Activated CD4-positive, alpha-beta T cell treated with anti-CD3 and anti-CD28 coated beads, Interleukin-2, amount 10 ng/mL, durations not matched to agents 24 days and 14 days (primary cell): ENCODE measurements at regions not wholly inside any gene's neighbourhood (a gene's known extent, or its start where the extent isn't known, plus 50 kb on each side); places are given as distances from the start of the nearest gene placed in this dataset.

Source experiments
- DNase-seq: peaks from one replicate; pipeline ENCODE4 v3.0.0; 2022
- H3K27ac Mint-ChIP-seq: one replicate; pipeline ENCODE4 v1.8.0; 2022; ENCODE audit warnings: mild to moderate bottlenecking, mixed read lengths
- H3K27me3 Mint-ChIP-seq: one replicate; pipeline ENCODE4 v1.8.0; 2022; ENCODE audit warnings: mixed read lengths
- H3K36me3 Mint-ChIP-seq: one replicate; pipeline ENCODE4 v1.8.0; 2022; ENCODE audit warnings: low read depth, mild to moderate bottlenecking, mixed read lengths
- H3K4me1 Mint-ChIP-seq: one replicate; pipeline ENCODE4 v1.8.0; 2021; ENCODE audit warnings: mixed read lengths
- H3K4me3 Mint-ChIP-seq: one replicate; pipeline ENCODE4 v1.8.0; 2022; ENCODE audit warnings: mild to moderate bottlenecking, moderate library complexity, mixed read lengths
- H3K9me3 Mint-ChIP-seq: one replicate; pipeline ENCODE4 v1.8.0; 2021; ENCODE audit warnings: mixed read lengths
- intact Hi-C: fragments of 100-400 bp; cut with micrococcal nuclease; formaldehyde crosslinking; loops from one replicate; pipeline ENCODE4 v1.15.1; 2023

DNA sequence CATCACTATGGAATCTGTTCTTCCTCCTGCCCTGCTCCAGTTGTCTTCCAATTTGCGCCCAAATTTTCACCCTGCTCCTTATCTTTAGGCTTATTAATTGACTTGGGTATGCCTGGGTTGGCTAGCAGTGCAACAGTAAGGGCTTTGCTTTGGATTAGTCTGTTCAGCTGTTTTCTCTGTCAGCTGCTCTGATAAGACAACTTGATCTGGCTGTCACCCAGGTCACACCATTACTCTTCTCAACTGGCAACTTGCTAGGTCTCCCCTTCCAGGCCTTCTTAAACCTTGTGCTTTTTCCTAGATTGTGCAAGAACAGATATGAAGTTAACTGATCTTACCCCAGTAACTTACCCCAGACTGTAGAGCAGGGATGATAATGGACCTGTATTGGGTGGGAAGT lies 357.8 kb upstream of the LARGE1 start:
- intact Hi-C loops = no loop called here

DNA sequence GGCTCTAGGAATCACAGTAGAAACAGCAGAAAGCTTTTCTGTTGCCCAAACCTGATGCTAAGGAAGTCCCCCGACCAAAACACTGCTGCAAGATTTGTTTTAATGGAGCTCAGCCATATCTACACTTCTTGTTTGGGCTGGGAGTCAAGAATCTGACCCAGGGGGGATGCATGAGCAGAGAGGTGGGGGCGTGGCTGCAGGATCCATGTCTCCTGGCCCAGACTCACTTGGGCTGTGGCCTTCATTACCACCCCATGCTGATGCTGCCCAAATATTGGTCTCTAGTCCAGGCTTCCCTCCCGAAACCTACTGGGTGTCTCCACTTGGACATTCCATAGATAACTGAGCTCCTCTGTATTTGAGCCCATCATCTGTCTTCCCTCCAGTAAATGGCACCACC lies 361.5 kb upstream of the LARGE1 start:
- Mint-ChIP-seq H3K36me3 (no peaks in the 10 kb centered on the region), H3K4me1 (no peaks in the 10 kb centered on the region), H3K27me3 (no peaks in the 10 kb centered on the region), H3K4me3 (no peak overlapping the region), H3K9me3 (peaks cover 3% of the 10 kb centered on the region), H3K27ac (no peak overlapping the region)
- intact Hi-C loops = no loop called here
- DNase-seq = no peak

More for the DNA sequence above, 357.8 kb upstream of the LARGE1 start:
- Mint-ChIP-seq H3K4me1 (no peaks in the 10 kb centered on the region), H3K4me3 (no peak overlapping the region), H3K27ac (no peak overlapping the region), H3K27me3 (no peaks in the 10 kb centered on the region), H3K36me3 (no peaks in the 10 kb centered on the region), H3K9me3 (peaks cover 3% of the 10 kb centered on the region)
- DNase-seq = peak; percentile 6

- Mint-ChIP-seq H3K27me3 (no peaks in the 10 kb centered on the region), H3K27ac (no peak overlapping the region), H3K4me3 (no peak overlapping the region), H3K4me1 (no peaks in the 10 kb centered on the region), H3K9me3 (peaks cover 3% of the 10 kb centered on the region), H3K36me3 (no peaks in the 10 kb centered on the region)
- intact Hi-C loops = no loop called here
- DNase-seq = no peak
Observed at GRCh38 chr22:34283844-34284243, 363.6 kb upstream of the LARGE1 start.

- no peaks in the 10 kb centered on the region for H3K9me3 Mint-ChIP-seq
- no peak overlapping the region for H3K27ac Mint-ChIP-seq
- DNase-seq = no peak
- no peaks in the 10 kb centered on the region for H3K27me3 Mint-ChIP-seq
- no peak overlapping the region for H3K4me3 Mint-ChIP-seq
- H3K36me3 Mint-ChIP-seq = no peaks in the 10 kb centered on the region
- intact Hi-C loops = no loop called here
- no peaks in the 10 kb centered on the region for H3K4me1 Mint-ChIP-seq
Observed at GRCh38 chr22:34293324-34293723, 373.0 kb upstream of the LARGE1 start.

DNA sequence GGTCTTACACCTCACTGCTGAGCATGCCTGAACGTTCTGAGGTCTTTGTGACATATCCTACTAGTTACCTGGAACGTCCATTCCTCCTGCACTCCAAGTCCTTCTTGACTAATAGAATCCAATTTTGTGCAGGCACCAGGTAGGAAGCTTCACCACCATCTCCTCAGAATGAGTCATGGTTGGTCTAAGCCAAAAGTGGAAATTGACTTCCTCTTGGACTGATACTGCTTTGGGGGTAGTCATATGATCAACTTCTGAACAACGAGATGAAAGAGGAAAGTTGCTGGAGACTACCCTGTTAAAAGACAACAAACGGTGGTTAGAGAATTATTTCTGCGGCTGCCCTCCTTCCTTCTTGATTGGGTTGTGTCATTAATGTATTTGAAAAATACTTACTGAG lies 374.2 kb upstream of the LARGE1 start:
- Mint-ChIP-seq H3K4me1 (no peaks in the 10 kb centered on the region), H3K36me3 (no peaks in the 10 kb centered on the region), H3K9me3 (no peaks in the 10 kb centered on the region), H3K27me3 (no peaks in the 10 kb centered on the region), H3K4me3 (no peak overlapping the region), H3K27ac (no peak overlapping the region)
- intact Hi-C loops = no loop called here
- no peak for DNase-seq

DNA sequence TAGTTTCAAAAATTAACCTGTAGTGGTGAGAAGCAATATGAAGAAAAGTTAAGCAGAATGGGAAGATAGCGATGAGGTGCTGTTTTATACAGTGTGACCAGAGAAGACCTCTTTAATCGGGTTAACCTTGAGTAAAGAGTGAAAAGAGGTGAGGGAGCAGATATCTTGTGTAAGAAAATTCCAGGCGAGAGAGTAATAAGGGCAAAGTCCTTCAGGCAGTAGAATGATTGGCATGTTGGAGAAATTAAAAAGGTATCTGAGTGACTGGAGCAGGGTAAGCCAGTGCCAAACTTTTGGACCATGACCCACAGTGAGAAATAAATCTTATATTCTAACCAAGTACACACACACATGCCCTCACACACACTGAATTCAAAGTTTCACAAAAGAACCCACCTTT lies 374.7 kb upstream of the LARGE1 start:
- no peak for DNase-seq
- intact Hi-C loops = no loop called here
- Mint-ChIP-seq H3K27ac (no peak overlapping the region), H3K4me1 (no peaks in the 10 kb centered on the region), H3K9me3 (no peaks in the 10 kb centered on the region), H3K36me3 (no peaks in the 10 kb centered on the region), H3K27me3 (no peaks in the 10 kb centered on the region), H3K4me3 (no peak overlapping the region)

- H3K9me3 Mint-ChIP-seq = no peaks in the 10 kb centered on the region
- H3K27ac Mint-ChIP-seq = no peak overlapping the region
- no peak for DNase-seq
- no peaks in the 10 kb centered on the region for H3K4me1 Mint-ChIP-seq
- H3K36me3 Mint-ChIP-seq = no peaks in the 10 kb centered on the region
- H3K4me3 Mint-ChIP-seq = no peak overlapping the region
- intact Hi-C loops = no loop called here
- no peaks in the 10 kb centered on the region for H3K27me3 Mint-ChIP-seq
Observed at GRCh38 chr22:34296461-34296860, 376.2 kb upstream of the LARGE1 start.

DNA sequence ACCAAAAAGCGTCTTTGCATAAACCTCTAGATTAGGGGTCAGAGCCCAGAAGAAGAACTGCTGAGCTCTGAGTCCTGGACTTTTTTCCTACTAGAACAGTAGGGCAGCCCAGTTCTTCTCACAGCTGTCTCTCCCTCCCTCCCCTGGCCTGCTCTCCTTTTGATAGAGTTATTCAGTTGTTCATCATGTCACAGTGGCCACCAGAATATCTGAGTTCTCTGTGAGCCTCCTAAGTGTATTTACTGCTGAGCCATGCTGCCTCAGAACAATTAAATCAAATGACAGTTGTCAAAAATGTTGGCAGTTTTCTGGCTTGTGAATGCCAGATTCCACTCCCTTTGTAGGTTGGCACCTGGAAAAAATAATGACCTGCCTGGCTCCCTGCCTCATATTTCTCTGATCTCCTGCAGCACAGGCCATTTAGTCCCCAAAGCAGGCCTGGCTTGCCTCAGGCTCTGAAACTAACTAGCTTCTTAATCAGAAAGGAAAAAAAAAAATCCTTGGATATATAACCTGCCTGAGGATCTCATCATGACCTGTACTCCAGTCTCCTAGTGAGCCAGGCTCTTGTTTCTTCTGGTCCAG lies 377.4 kb upstream of the LARGE1 start:
- Mint-ChIP-seq H3K27ac (no peak overlapping the region), H3K9me3 (no peaks in the 10 kb centered on the region), H3K4me3 (no peak overlapping the region), H3K27me3 (no peaks in the 10 kb centered on the region), H3K36me3 (no peaks in the 10 kb centered on the region), H3K4me1 (no peaks in the 10 kb centered on the region)
- intact Hi-C loops = no loop called here
- DNase-seq = no peak

- Mint-ChIP-seq H3K36me3 (no peaks in the 10 kb centered on the region), H3K27me3 (no peaks in the 10 kb centered on the region), H3K4me3 (no peak overlapping the region), H3K4me1 (no peaks in the 10 kb centered on the region), H3K9me3 (no peaks in the 10 kb centered on the region), H3K27ac (no peak overlapping the region)
- no peak for DNase-seq
- intact Hi-C loops = no loop called here
Observed at GRCh38 chr22:34299496-34299895, 379.2 kb upstream of the LARGE1 start.

GRCh38 chr22:34301569-34301968 lies 381.3 kb upstream of the LARGE1 start:
- DNase-seq = no peak
- peaks cover 4% of the 10 kb centered on the region for H3K9me3 Mint-ChIP-seq
- no peak overlapping the region for H3K27ac Mint-ChIP-seq
- H3K4me3 Mint-ChIP-seq = no peak overlapping the region
- H3K27me3 Mint-ChIP-seq = no peaks in the 10 kb centered on the region
- no peaks in the 10 kb centered on the region for H3K4me1 Mint-ChIP-seq
- H3K36me3 Mint-ChIP-seq = no peaks in the 10 kb centered on the region
- intact Hi-C loops = no loop called here

DNA sequence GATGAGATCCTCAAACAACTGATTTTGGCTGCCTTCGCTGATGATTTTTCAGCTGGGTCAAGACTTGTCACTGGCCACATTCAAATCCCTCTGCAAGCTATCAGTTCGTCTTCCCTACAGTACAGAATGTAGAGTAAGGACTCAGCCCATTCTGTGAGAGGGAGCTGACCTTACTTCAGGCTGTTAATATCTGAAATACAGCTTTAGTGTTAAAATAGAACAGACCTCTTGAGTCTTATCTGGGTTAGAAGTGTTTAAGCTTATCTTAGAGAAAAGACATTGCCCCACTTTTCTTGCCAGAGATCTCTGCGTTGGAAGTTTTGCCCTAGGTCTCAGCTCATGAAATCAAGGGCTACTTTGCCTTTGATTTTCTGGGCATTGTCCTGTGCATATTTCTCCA lies 383.4 kb upstream of the LARGE1 start:
- peaks cover 11% of the 10 kb centered on the region for H3K9me3 Mint-ChIP-seq
- no peak for DNase-seq

GRCh38 chr22:34306361-34306760 lies 386.1 kb upstream of the LARGE1 start:
- H3K36me3 Mint-ChIP-seq = no peaks in the 10 kb centered on the region
- DNase-seq = no peak
- peaks cover 15% of the 10 kb centered on the region for H3K9me3 Mint-ChIP-seq
- intact Hi-C loops = no loop called here
- H3K4me3 Mint-ChIP-seq = no peak overlapping the region
- H3K27me3 Mint-ChIP-seq = no peaks in the 10 kb centered on the region
- no peak overlapping the region for H3K27ac Mint-ChIP-seq
- H3K4me1 Mint-ChIP-seq = no peaks in the 10 kb centered on the region

More for the DNA sequence above, 383.4 kb upstream of the LARGE1 start:
- Mint-ChIP-seq H3K4me3 (no peak overlapping the region), H3K36me3 (no peaks in the 10 kb centered on the region), H3K27me3 (no peaks in the 10 kb centered on the region), H3K27ac (no peak overlapping the region), H3K4me1 (no peaks in the 10 kb centered on the region)
- intact Hi-C loops = no loop called here

DNA sequence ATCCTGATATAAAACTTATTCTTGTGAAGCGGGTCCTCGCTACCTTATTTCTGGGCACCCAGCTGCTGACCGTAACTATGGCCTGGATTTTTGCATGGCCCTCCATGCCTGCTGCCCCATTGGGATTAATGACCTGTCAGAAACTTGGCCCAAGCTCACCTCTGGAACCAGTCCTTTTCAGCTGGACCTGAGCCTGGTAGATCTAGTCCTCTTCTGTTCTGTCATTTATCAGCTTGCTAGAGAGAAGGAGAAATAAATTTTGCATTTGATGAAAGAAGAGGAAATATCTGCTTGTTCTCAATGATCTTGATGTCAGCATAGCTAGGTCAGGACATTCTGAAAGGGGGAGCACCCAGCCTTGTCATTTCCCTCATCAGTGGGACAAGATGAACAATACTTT lies 387.8 kb upstream of the LARGE1 start:
- Mint-ChIP-seq H3K9me3 (peaks cover 16% of the 10 kb centered on the region), H3K27ac (no peak overlapping the region), H3K36me3 (no peaks in the 10 kb centered on the region), H3K27me3 (no peaks in the 10 kb centered on the region), H3K4me3 (no peak overlapping the region), H3K4me1 (no peaks in the 10 kb centered on the region)
- intact Hi-C loops = no loop called here
- no peak for DNase-seq

DNA sequence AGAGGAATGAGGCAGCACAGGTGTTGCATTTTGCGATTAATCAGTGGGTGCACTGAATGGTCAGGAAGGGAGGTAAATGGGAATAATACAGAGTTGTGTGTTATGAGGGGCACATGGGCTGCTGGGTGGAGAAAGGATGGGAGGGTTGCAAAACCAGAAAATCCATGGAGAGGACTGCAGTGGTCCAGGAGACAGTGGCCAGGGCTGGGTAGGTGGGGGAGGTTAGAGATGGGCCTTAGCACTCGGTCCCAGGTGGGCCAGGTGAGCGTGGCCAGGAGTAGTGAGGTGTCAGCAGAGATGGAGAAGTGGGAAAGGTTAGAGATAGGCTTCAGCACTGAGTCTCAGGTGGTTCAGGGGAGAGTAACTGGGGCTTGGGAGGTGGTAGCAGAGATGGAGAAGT lies 399.1 kb upstream of the LARGE1 start:
- no peak overlapping the region for H3K4me3 Mint-ChIP-seq
- no peaks in the 10 kb centered on the region for H3K36me3 Mint-ChIP-seq
- intact Hi-C loops = no loop called here
- no peak for DNase-seq
- no peaks in the 10 kb centered on the region for H3K27me3 Mint-ChIP-seq
- no peaks in the 10 kb centered on the region for H3K4me1 Mint-ChIP-seq
- H3K27ac Mint-ChIP-seq = no peak overlapping the region
- peaks cover 6% of the 10 kb centered on the region for H3K9me3 Mint-ChIP-seq

DNA sequence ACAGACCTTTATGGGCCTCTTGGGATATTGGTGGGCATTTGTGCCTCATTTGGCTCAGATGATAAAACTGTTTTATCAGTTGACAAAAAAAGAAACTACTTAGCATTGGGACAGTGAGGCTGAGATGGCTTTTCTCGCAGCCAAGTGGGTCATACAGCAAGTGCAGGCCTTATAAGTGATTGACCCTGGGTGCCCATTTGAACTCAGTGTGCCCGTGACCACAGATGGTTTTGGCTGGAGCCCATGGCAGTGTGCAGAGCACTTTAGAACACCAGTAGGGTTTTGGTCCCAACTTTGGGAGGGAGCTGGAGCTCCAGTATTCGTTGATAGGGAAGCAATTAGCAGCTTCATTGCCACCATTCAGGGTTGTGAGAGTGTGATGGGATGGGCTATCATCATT lies 404.5 kb upstream of the LARGE1 start:
- H3K4me1 Mint-ChIP-seq = no peaks in the 10 kb centered on the region
- intact Hi-C loops = no loop called here
- DNase-seq = no peak
- no peaks in the 10 kb centered on the region for H3K27me3 Mint-ChIP-seq
- peaks cover 3% of the 10 kb centered on the region for H3K9me3 Mint-ChIP-seq
- H3K27ac Mint-ChIP-seq = no peak overlapping the region
- no peak overlapping the region for H3K4me3 Mint-ChIP-seq
- H3K36me3 Mint-ChIP-seq = no peaks in the 10 kb centered on the region
